Osteoblast (primary cell): ENCODE measurements at regions not wholly inside any gene's neighbourhood (a gene's known extent, or its start where the extent isn't known, plus 50 kb on each side); places are given as distances from the start of the nearest gene placed in this dataset.

Source experiments
- DNase-seq: peaks from one replicate; pipeline ENCODE4 v3.0.0; 2011; ENCODE audit warnings: low spot score, mixed read lengths; ENCODE audit not compliant: insufficient read length; ENCODE audit errors: missing footprints
- H2AFZ ChIP-seq: 2 replicates; pipeline ENCODE4 v1.6.0; 2011; ENCODE audit warnings: mild to moderate bottlenecking, low read length
- H3K27ac ChIP-seq: 2 replicates; pipeline ENCODE4 v1.5.1; 2011; ENCODE audit warnings: mild to moderate bottlenecking, low read depth, low read length, moderate library complexity
- H3K27me3 ChIP-seq: 2 replicates; pipeline ENCODE4 v1.6.0; 2012; ENCODE audit warnings: mild to moderate bottlenecking, control low read depth, inconsistent platforms, low read length, moderate library complexity; ENCODE audit not compliant: insufficient read depth
- H3K36me3 ChIP-seq: 2 replicates; pipeline ENCODE4 v1.5.1; 2011; ENCODE audit warnings: mild to moderate bottlenecking, low read length, control low read depth, moderate library complexity; ENCODE audit not compliant: insufficient read depth
- H3K4me1 ChIP-seq: 2 replicates; pipeline ENCODE4 v1.5.1; 2011; ENCODE audit warnings: mild to moderate bottlenecking, low read length, control low read depth, moderate library complexity; ENCODE audit not compliant: insufficient read depth
- H3K4me2 ChIP-seq: 2 replicates; pipeline ENCODE4 v1.6.0; 2011; ENCODE audit warnings: mild to moderate bottlenecking, low read length; ENCODE audit not compliant: insufficient read depth
- H3K4me3 ChIP-seq: fragments of 200-600 bp; sonication (generic); 3 replicates; pipeline ENCODE4 v1.5.1; 2012; ENCODE audit warnings: mild to moderate bottlenecking, low read length, inconsistent platforms; ENCODE audit not compliant: insufficient read depth
- H3K79me2 ChIP-seq: 2 replicates; pipeline ENCODE4 v1.6.0; 2012; ENCODE audit warnings: mild to moderate bottlenecking, low read length, control low read depth, inconsistent platforms; ENCODE audit not compliant: insufficient read depth
- H3K9me3 ChIP-seq: 2 replicates; pipeline ENCODE4 v1.5.1; 2011; ENCODE audit warnings: low read depth, low read length, control low read depth
- H4K20me1 ChIP-seq: 2 replicates; pipeline ENCODE4 v1.6.0; 2012; ENCODE audit warnings: mild to moderate bottlenecking, low read length, control low read depth; ENCODE audit not compliant: insufficient read depth
- CTCF ChIP-seq: IDR thresholded peaks from 2 replicates; pipeline ENCODE4 v1.5.1; 2011; ENCODE audit warnings: mild to moderate bottlenecking, low read depth, low read length, moderate library complexity; ENCODE audit errors: extremely low read depth

GRCh38 chr7:25322473-25322872 lies 94.2 kb upstream of the NPVF start:
- Histone ChIP-seq H4K20me1 (no peaks in the 10 kb centered on the region), H3K36me3 (no peaks in the 10 kb centered on the region)
- DNase-seq = no peak

GRCh38 chr7:25325186-25325757 lies 97.0 kb upstream of the NPVF start:
- peak; percentile 11 for DNase-seq
- H3K36me3 ChIP-seq = no peaks in the 10 kb centered on the region
- no peak for TF ChIP-seq CTCF
- no peak overlapping the region for H3K4me3 ChIP-seq
- no peak overlapping the region for H3K27ac ChIP-seq
- H2AFZ ChIP-seq = no peak overlapping the region
- no peaks in the 10 kb centered on the region for H3K9me3 ChIP-seq
- no peaks in the 10 kb centered on the region for H3K79me2 ChIP-seq
- H4K20me1 ChIP-seq = no peaks in the 10 kb centered on the region
- no peaks in the 10 kb centered on the region for H3K4me1 ChIP-seq
- no peak overlapping the region for H3K4me2 ChIP-seq
- no peaks in the 10 kb centered on the region for H3K27me3 ChIP-seq

More at GRCh38 chr7:25322473-25322872, 94.2 kb upstream of the NPVF start:
- H3K4me2 ChIP-seq = no peak overlapping the region
- TF ChIP-seq CTCF = no peak
- no peak overlapping the region for H3K27ac ChIP-seq
- H3K79me2 ChIP-seq = no peaks in the 10 kb centered on the region
- H3K27me3 ChIP-seq = no peaks in the 10 kb centered on the region
- H3K4me1 ChIP-seq = no peaks in the 10 kb centered on the region
- H2AFZ ChIP-seq = no peak overlapping the region
- no peak overlapping the region for H3K4me3 ChIP-seq
- no peaks in the 10 kb centered on the region for H3K9me3 ChIP-seq

- Histone ChIP-seq H2AFZ (no peak overlapping the region), H3K4me2 (no peak overlapping the region), H3K27ac (no peak overlapping the region), H3K27me3 (no peaks in the 10 kb centered on the region), H3K9me3 (no peaks in the 10 kb centered on the region), H3K36me3 (no peaks in the 10 kb centered on the region), H3K4me1 (no peaks in the 10 kb centered on the region), H4K20me1 (no peaks in the 10 kb centered on the region), H3K4me3 (no peak overlapping the region), H3K79me2 (no peaks in the 10 kb centered on the region)
- DNase-seq = no peak
- TF ChIP-seq CTCF = no peak
These were observed 98.3 kb upstream of the NPVF start for GRCh38 chr7:25326501-25327156.

GRCh38 chr7:25329815-25330214 lies 101.5 kb upstream of the NPVF start:
- no peaks in the 10 kb centered on the region for H3K36me3 ChIP-seq
- H3K9me3 ChIP-seq = no peaks in the 10 kb centered on the region
- no peak overlapping the region for H3K4me3 ChIP-seq
- H3K79me2 ChIP-seq = no peaks in the 10 kb centered on the region
- no peaks in the 10 kb centered on the region for H3K27me3 ChIP-seq
- no peaks in the 10 kb centered on the region for H4K20me1 ChIP-seq
- H3K27ac ChIP-seq = no peak overlapping the region
- no peaks in the 10 kb centered on the region for H3K4me1 ChIP-seq
- H2AFZ ChIP-seq = no peak overlapping the region
- DNase-seq = no peak
- no peak overlapping the region for H3K4me2 ChIP-seq
- no peak for TF ChIP-seq CTCF
